ENCODE measurements at regions not wholly inside any gene's neighbourhood (a gene's known extent, or its start where the extent isn't known, plus 50 kb on each side); places are given as distances from the start of the nearest gene placed in this dataset.

DNA sequence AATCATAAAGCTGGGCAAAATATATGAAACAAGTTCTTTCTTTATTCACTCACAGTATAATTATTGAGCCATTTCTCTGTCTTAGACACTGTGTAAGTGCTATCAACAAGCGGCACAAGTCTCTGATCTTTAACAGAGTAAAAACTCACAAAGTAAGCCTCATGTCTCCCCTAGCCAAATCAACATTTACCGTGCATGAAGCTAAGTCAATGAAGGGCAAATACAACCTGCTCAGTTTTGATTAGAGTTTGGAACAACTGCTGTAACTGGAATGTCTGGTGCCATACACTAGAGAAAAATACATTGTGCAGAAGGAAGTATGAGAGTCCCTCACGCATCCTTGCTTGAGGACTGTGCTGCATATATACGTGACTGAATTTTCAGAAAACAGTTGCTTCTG is 291.0 kb upstream of the EPHA3 start:
- Histone ChIP-seq H3F3A (replicated peaks; ENCODE audit: insufficient read depth) (no peaks in the 10 kb centered on the region), H3K36me3 (replicated peaks in 1 of 2; ENCODE audit: control insufficient read depth in 1 of 2, insufficient read depth in 2 of 2, low read length in 1 of 2) (no peaks in the 10 kb centered on the region), H3K79me2 (ENCODE audit: insufficient read depth) (no peaks in the 10 kb centered on the region), H3K4me3 (ENCODE audit: low read depth in 2 of 2, low read length in 1 of 2) (no peak overlapping the region), H3K9me3 (no peaks in the 10 kb centered on the region), H4K20me1 (ENCODE audit: insufficient read depth) (no peaks in the 10 kb centered on the region), H2AFZ (ENCODE audit: low read depth) (peak overlapping the region; percentile 29; the same call in 1 of the 2 replicates), H3K4me1 (ENCODE audit: control insufficient read depth in 1 of 2, insufficient read depth in 2 of 2, low read depth in 1 of 2, low read length in 1 of 2) (no peaks in the 10 kb centered on the region), H3K4me2 (no peak overlapping the region), H3K9ac (no peak overlapping the region), H3K27me3 (ENCODE audit: insufficient read depth) (no peaks in the 10 kb centered on the region; the same call in 1 of the 2 replicates), H3K27ac (ENCODE audit: low read depth in 2 of 2, low read length in 1 of 2) (no peak overlapping the region), H3K9me2 (no peaks in the 10 kb centered on the region)
- DNase-seq: no peak
- ChIA-PET CTCF (no interaction called here), POLR2A (no interaction called here)
- 11% methylated on average over 4 of the region's 4 CpGs for WGBS (ENCODE audit: low lambda C conversion rate)
- no peak for TF ChIP-seq FOXJ3 (CRISPR knock-in tag; IDR thresholded peaks at IDR 0.05)
- TF ChIP-seq, protein P1, sequence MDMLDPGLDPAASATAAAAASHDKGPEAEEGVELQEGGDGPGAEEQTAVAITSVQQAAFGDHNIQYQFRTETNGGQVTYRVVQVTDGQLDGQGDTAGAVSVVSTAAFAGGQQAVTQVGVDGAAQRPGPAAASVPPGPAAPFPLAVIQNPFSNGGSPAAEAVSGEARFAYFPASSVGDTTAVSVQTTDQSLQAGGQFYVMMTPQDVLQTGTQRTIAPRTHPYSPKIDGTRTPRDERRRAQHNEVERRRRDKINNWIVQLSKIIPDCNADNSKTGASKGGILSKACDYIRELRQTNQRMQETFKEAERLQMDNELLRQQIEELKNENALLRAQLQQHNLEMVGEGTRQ (IDR thresholded peaks at IDR 0.05; ENCODE audit: borderline replicate concordance, low read depth, low read length): no peak
- no peak for TF ChIP-seq NRF1 (IDR thresholded peaks at IDR 0.05; ENCODE audit: low read depth, low read length)
- TF ChIP-seq CHD2 (IDR thresholded peaks at IDR 0.05; ENCODE audit: low read length, partially characterized antibody): no peak
- TF ChIP-seq TCF12 (IDR thresholded peaks at IDR 0.05): no peak
- TF ChIP-seq, protein P2, sequence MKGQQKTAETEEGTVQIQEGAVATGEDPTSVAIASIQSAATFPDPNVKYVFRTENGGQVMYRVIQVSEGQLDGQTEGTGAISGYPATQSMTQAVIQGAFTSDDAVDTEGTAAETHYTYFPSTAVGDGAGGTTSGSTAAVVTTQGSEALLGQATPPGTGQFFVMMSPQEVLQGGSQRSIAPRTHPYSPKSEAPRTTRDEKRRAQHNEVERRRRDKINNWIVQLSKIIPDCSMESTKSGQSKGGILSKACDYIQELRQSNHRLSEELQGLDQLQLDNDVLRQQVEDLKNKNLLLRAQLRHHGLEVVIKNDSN (IDR thresholded peaks at IDR 0.05; ENCODE audit: borderline replicate concordance, low read depth): no peak
- TF ChIP-seq RXRA (IDR thresholded peaks at IDR 0.05; ENCODE audit: borderline replicate concordance, low read depth): no peak
- TF ChIP-seq, protein P3, sequence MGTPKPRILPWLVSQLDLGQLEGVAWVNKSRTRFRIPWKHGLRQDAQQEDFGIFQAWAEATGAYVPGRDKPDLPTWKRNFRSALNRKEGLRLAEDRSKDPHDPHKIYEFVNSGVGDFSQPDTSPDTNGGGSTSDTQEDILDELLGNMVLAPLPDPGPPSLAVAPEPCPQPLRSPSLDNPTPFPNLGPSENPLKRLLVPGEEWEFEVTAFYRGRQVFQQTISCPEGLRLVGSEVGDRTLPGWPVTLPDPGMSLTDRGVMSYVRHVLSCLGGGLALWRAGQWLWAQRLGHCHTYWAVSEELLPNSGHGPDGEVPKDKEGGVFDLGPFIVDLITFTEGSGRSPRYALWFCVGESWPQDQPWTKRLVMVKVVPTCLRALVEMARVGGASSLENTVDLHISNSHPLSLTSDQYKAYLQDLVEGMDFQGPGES (IDR thresholded peaks at IDR 0.05; ENCODE audit: low read depth, low read length): no peak
- no peak for TF ChIP-seq GABPA (IDR thresholded peaks at IDR 0.05; ENCODE audit: low read depth)
- TF ChIP-seq TEAD4 (IDR thresholded peaks at IDR 0.05; ENCODE audit: borderline replicate concordance, insufficient read depth): no peak
- TF ChIP-seq, protein P4, sequence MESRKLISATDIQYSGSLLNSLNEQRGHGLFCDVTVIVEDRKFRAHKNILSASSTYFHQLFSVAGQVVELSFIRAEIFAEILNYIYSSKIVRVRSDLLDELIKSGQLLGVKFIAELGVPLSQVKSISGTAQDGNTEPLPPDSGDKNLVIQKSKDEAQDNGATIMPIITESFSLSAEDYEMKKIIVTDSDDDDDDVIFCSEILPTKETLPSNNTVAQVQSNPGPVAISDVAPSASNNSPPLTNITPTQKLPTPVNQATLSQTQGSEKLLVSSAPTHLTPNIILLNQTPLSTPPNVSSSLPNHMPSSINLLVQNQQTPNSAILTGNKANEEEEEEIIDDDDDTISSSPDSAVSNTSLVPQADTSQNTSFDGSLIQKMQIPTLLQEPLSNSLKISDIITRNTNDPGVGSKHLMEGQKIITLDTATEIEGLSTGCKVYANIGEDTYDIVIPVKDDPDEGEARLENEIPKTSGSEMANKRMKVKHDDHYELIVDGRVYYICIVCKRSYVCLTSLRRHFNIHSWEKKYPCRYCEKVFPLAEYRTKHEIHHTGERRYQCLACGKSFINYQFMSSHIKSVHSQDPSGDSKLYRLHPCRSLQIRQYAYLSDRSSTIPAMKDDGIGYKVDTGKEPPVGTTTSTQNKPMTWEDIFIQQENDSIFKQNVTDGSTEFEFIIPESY (IDR thresholded peaks at IDR 0.05; ENCODE audit: borderline replicate concordance, low read depth): no peak
- TF ChIP-seq MXI1 (IDR thresholded peaks at IDR 0.05; ENCODE audit: low read depth, low read length): no peak
- no peak for TF ChIP-seq REST (IDR thresholded peaks at IDR 0.05; ENCODE audit: low read depth, low read length)
- no peak for TF ChIP-seq FOXM1 (IDR thresholded peaks at IDR 0.05; ENCODE audit: low read depth)
- TF ChIP-seq JUND (IDR thresholded peaks at IDR 0.05): no peak
